CD4-positive, alpha-beta memory T cell (primary cell): ENCODE measurements at regions not wholly inside any gene's neighbourhood (a gene's known extent, or its start where the extent isn't known, plus 50 kb on each side); places are given as distances from the start of the nearest gene placed in this dataset.
"Not testable (repeated sequence)": the region's sequence is repeated elsewhere in the genome, so short reads cannot be mapped to it uniquely, and the experiment has no call there.

ENCODE experiments used
- CTCF ChIA-PET: fragments of 350-600 bp; sonication (Branson Sonifier 250); formaldehyde crosslinking; loops from one replicate; lab custom pipeline; 2021; ENCODE audit warnings: inconsistent platforms; ENCODE audit not compliant: partially characterized antibody; lab: Charles Lee
- POLR2A ChIA-PET: fragments of 350-600 bp; sonication (Branson Sonifier 250); formaldehyde crosslinking; loops from one replicate; lab custom pipeline; 2021; ENCODE audit not compliant: partially characterized antibody; lab: Charles Lee
- DNase-seq, 5 donors: peaks; one replicate each; pipeline versions ENCODE4 v3.0.0 to v3.0.0-alpha.2; 2020 to 2022; ENCODE audit warnings: mixed read lengths in 1 of 5
- H3K27ac ChIP-seq: one replicate; pipeline ENCODE4 v1.7.0; 2013; ENCODE audit warnings: low read depth, low read length
- H3K27me3 ChIP-seq: 2 replicates; pipeline ENCODE4 v1.7.0; 2013; ENCODE audit warnings: mild to moderate bottlenecking, low read length, moderate library complexity; ENCODE audit not compliant: insufficient read depth
- H3K36me3 ChIP-seq: 2 replicates; pipeline ENCODE4 v1.7.0; 2013; ENCODE audit warnings: mild to moderate bottlenecking, low read length, moderate library complexity; ENCODE audit not compliant: insufficient read depth
- H3K4me1 ChIP-seq: 2 replicates; pipeline ENCODE4 v1.7.0; 2013; ENCODE audit warnings: mild to moderate bottlenecking, low read length, moderate library complexity; ENCODE audit not compliant: insufficient read depth
- H3K4me3 ChIP-seq, 2 donors: one replicate each; pipeline ENCODE4 v1.7.0; 2013; ENCODE audit warnings: low read length in 2 of 2, mild to moderate bottlenecking in 1 of 2
- H3K9me3 ChIP-seq, 2 donors: one replicate each; pipeline ENCODE4 v1.7.0; 2013; ENCODE audit warnings: low read length in 2 of 2, control low read depth in 1 of 2; ENCODE audit not compliant: control insufficient read depth in 1 of 2
- H3K27ac Mint-ChIP-seq, 7 donors: one replicate each; pipeline ENCODE4 v1.8.0; 2020 to 2021; ENCODE audit warnings: mixed read lengths in 7 of 7, mild to moderate bottlenecking in 6 of 7, inconsistent platforms in 3 of 7, moderate library complexity in 3 of 7
- H3K27me3 Mint-ChIP-seq, 2 donors: one replicate each; pipeline ENCODE4 v1.8.0; 2020 to 2021; ENCODE audit warnings: mixed read lengths in 2 of 2
- H3K36me3 Mint-ChIP-seq, 2 donors: one replicate each; pipeline ENCODE4 v1.8.0; 2020 to 2021; ENCODE audit warnings: mixed read lengths in 2 of 2, inconsistent platforms in 1 of 2, mild to moderate bottlenecking in 1 of 2
- H3K4me1 Mint-ChIP-seq, 4 donors: one replicate each; pipeline ENCODE4 v1.8.0; 2020 to 2021; ENCODE audit warnings: mixed read lengths in 4 of 4, mild to moderate bottlenecking in 1 of 4
- H3K4me3 Mint-ChIP-seq, 8 donors: one replicate each; pipeline ENCODE4 v1.8.0; 2020 to 2021; ENCODE audit warnings: mixed read lengths in 8 of 8, mild to moderate bottlenecking in 7 of 8, moderate library complexity in 6 of 8, inconsistent platforms in 3 of 8
- H3K9me3 Mint-ChIP-seq, 8 donors: one replicate each; pipeline ENCODE4 v1.8.0; 2020 to 2021; ENCODE audit warnings: mixed read lengths in 8 of 8, mild to moderate bottlenecking in 5 of 8, inconsistent platforms in 3 of 8, moderate library complexity in 1 of 8
- intact Hi-C: fragments of 100-400 bp; cut with micrococcal nuclease; formaldehyde crosslinking; loops from one replicate; pipeline ENCODE4 v1.15.1; 2023

GRCh38 chr10:52604131-52604530 is 168.5 kb downstream of the MBL2 start:
- POLR2A ChIA-PET: not testable (repeated sequence)

GRCh38 chr10:52609071-52609470 is 163.5 kb downstream of the MBL2 start:
- ChIA-PET POLR2A (no interaction called here), CTCF (no interaction called here)
- Histone ChIP-seq H3K4me3 (no peak overlapping the region), H3K4me1 (no peaks in the 10 kb centered on the region), H3K36me3 (no peaks in the 10 kb centered on the region), H3K27ac (no peak overlapping the region), H3K9me3 (no peaks in the 10 kb centered on the region), H3K27me3 (no peaks in the 10 kb centered on the region)
- H3K4me1 Mint-ChIP-seq: no peaks in the 10 kb centered on the region
- no peak overlapping the region for H3K4me3 Mint-ChIP-seq
- H3K9me3 Mint-ChIP-seq: peaks cover 0 to 8% (median 3%) of the 10 kb centered on the region in 8 donors
- H3K27me3 Mint-ChIP-seq: no peaks in the 10 kb centered on the region
- H3K27ac Mint-ChIP-seq: no peak overlapping the region
- no peaks in the 10 kb centered on the region for H3K36me3 Mint-ChIP-seq
- no peak for DNase-seq
- intact Hi-C loops: no loop called here

More at GRCh38 chr10:52604131-52604530, 168.5 kb downstream of the MBL2 start:
- H3K27me3 Mint-ChIP-seq, H3K4me3 ChIP-seq, H3K9me3 ChIP-seq, H3K27me3 ChIP-seq, H3K4me3 Mint-ChIP-seq, H3K27ac Mint-ChIP-seq, H3K4me1 Mint-ChIP-seq, intact Hi-C loops, H3K36me3 Mint-ChIP-seq, DNase-seq, CTCF ChIA-PET, H3K36me3 ChIP-seq, H3K4me1 ChIP-seq, H3K27ac ChIP-seq: not testable (repeated sequence)
- peaks cover 2 to 13% (median 4%) of the 10 kb centered on the region in 8 donors for H3K9me3 Mint-ChIP-seq

- CTCF ChIA-PET: no interaction called here
- H3K4me3 ChIP-seq: no peak overlapping the region
- no peak overlapping the region for H3K27ac ChIP-seq
- POLR2A ChIA-PET: no interaction called here
- Mint-ChIP-seq H3K27me3 (no peaks in the 10 kb centered on the region), H3K27ac (no peak overlapping the region), H3K9me3 (peaks cover 0 to 8% (median 3%) of the 10 kb centered on the region in 8 donors), H3K4me3 (no peak overlapping the region), H3K36me3 (no peaks in the 10 kb centered on the region), H3K4me1 (no peaks in the 10 kb centered on the region)
- intact Hi-C loops: no loop called here
- H3K36me3 ChIP-seq: no peaks in the 10 kb centered on the region
- no peaks in the 10 kb centered on the region for H3K27me3 ChIP-seq
- no peaks in the 10 kb centered on the region for H3K4me1 ChIP-seq
- no peak for DNase-seq
- H3K9me3 ChIP-seq: no peaks in the 10 kb centered on the region
These were observed 162.9 kb downstream of the MBL2 start for GRCh38 chr10:52609626-52610240.

- Mint-ChIP-seq H3K27ac (no peak overlapping the region), H3K27me3 (no peaks in the 10 kb centered on the region), H3K36me3 (no peaks in the 10 kb centered on the region), H3K9me3 (peaks cover 0 to 9% (median 0%) of the 10 kb centered on the region in 8 donors), H3K4me1 (no peaks in the 10 kb centered on the region), H3K4me3 (no peak overlapping the region)
- H3K27ac ChIP-seq: no peak overlapping the region
- POLR2A ChIA-PET: no interaction called here
- CTCF ChIA-PET: no interaction called here
- intact Hi-C loops: no loop called here
- no peaks in the 10 kb centered on the region for H3K27me3 ChIP-seq
- H3K4me1 ChIP-seq: no peaks in the 10 kb centered on the region
- DNase-seq: no peak
- H3K9me3 ChIP-seq: no peaks in the 10 kb centered on the region
- H3K4me3 ChIP-seq: no peak overlapping the region
- H3K36me3 ChIP-seq: no peaks in the 10 kb centered on the region
These were observed 157.3 kb downstream of the MBL2 start for GRCh38 chr10:52615331-52615730.

GRCh38 chr10:52615756-52616394 is 156.7 kb downstream of the MBL2 start:
- DNase-seq: no peak
- Mint-ChIP-seq H3K4me3 (no peak overlapping the region), H3K36me3 (no peaks in the 10 kb centered on the region), H3K9me3 (peaks cover 0 to 9% (median 0%) of the 10 kb centered on the region in 8 donors), H3K4me1 (no peaks in the 10 kb centered on the region), H3K27ac (no peak overlapping the region), H3K27me3 (no peaks in the 10 kb centered on the region)
- POLR2A ChIA-PET: no interaction called here
- Histone ChIP-seq H3K36me3 (no peaks in the 10 kb centered on the region), H3K27me3 (no peaks in the 10 kb centered on the region), H3K4me1 (no peaks in the 10 kb centered on the region), H3K4me3 (no peak overlapping the region), H3K9me3 (no peaks in the 10 kb centered on the region), H3K27ac (no peak overlapping the region)
- intact Hi-C loops: no loop called here
- CTCF ChIA-PET: no interaction called here

- ChIA-PET CTCF (no interaction called here), POLR2A (no interaction called here)
- intact Hi-C loops: no loop called here
- Mint-ChIP-seq H3K4me1 (no peaks in the 10 kb centered on the region), H3K9me3 (peaks cover 0 to 9% (median under 1%) of the 10 kb centered on the region in 8 donors), H3K27ac (no peak overlapping the region), H3K4me3 (no peak overlapping the region), H3K27me3 (no peaks in the 10 kb centered on the region), H3K36me3 (no peaks in the 10 kb centered on the region)
- Histone ChIP-seq H3K4me3 (no peak overlapping the region), H3K9me3 (no peaks in the 10 kb centered on the region), H3K36me3 (no peaks in the 10 kb centered on the region), H3K27me3 (no peaks in the 10 kb centered on the region), H3K27ac (no peak overlapping the region), H3K4me1 (no peaks in the 10 kb centered on the region)
- DNase-seq: no peak
These were observed 156.2 kb downstream of the MBL2 start for GRCh38 chr10:52616395-52616764.

- H3K4me3 Mint-ChIP-seq: no peak overlapping the region
- DNase-seq: no peak
- ChIA-PET POLR2A (no interaction called here), CTCF (interaction anchor here (0.7 kb wide), 1 partner anchor 192 kb away, joined by 3 read pairs; no protein-coding TSS in a partner anchor)
- Histone ChIP-seq H3K36me3 (no peaks in the 10 kb centered on the region), H3K4me1 (no peaks in the 10 kb centered on the region), H3K9me3 (peaks cover 0 to 3% of the 10 kb centered on the region in 2 donors), H3K4me3 (no peak overlapping the region), H3K27me3 (no peaks in the 10 kb centered on the region), H3K27ac (no peak overlapping the region)
- H3K9me3 Mint-ChIP-seq: peaks cover 0 to 11% (median 1%) of the 10 kb centered on the region in 8 donors
- H3K27ac Mint-ChIP-seq: no peak overlapping the region
- H3K36me3 Mint-ChIP-seq: no peaks in the 10 kb centered on the region
- no peaks in the 10 kb centered on the region for H3K4me1 Mint-ChIP-seq
- no peaks in the 10 kb centered on the region for H3K27me3 Mint-ChIP-seq
- intact Hi-C loops: no loop called here
These were observed 155.2 kb downstream of the MBL2 start for GRCh38 chr10:52617346-52617745.
